HEK293 (cell line): ENCODE measurements at regions not wholly inside any gene's neighbourhood (a gene's known extent, or its start where the extent isn't known, plus 50 kb on each side); places are given as distances from the start of the nearest gene placed in this dataset.

Source experiments
- CTCF ChIA-PET: fragments of 350-600 bp; formaldehyde crosslinking; extraction: SDS; loops from one replicate; lab custom pipeline; 2021; ENCODE audit warnings: antibody characterized with exemption; lab: Yijun Ruan, JAX
- POLR2A ChIA-PET: fragments of 300-600 bp; formaldehyde crosslinking; extraction: SDS; loops from one replicate; lab custom pipeline; 2020; ENCODE audit warnings: antibody characterized with exemption, inconsistent platforms; lab: Yijun Ruan, JAX
- H3K27ac ChIP-seq: fragments of 200-500 bp; sonication (Bioruptor generic); 2 replicates; pipeline ENCODE4 v1.5.1; 2014; ENCODE audit warnings: low read depth, low read length, control low read depth, inconsistent platforms; ENCODE audit errors: extremely low read depth
- H3K36me3 ChIP-seq, 2 experiments: fragments of 200-500 bp in 1 of 2; sonication (Bioruptor generic) in 1 of 2; 1 replicate in 1 of 2; 2 replicates in 1 of 2; pipeline ENCODE4 v1.5.1; 2014 to 2017; ENCODE audit warnings: inconsistent platforms in 2 of 2, low read length in 2 of 2; ENCODE audit not compliant: control insufficient read depth in 2 of 2, insufficient read depth in 1 of 2
- H3K4me1 ChIP-seq: fragments of 200-500 bp; sonication (Bioruptor generic); 2 replicates; pipeline ENCODE4 v1.5.1; 2014; ENCODE audit warnings: mild to moderate bottlenecking, low read length, inconsistent platforms; ENCODE audit not compliant: control insufficient read depth, insufficient read depth
- H3K4me3 ChIP-seq: 2 replicates; pipeline ENCODE4 v1.5.1; 2011; ENCODE audit warnings: low read depth, mild to moderate bottlenecking, control low read depth, low read length, moderate library complexity
- H3K9me3 ChIP-seq: fragments of 200-500 bp; sonication (Bioruptor generic); 2 replicates; pipeline ENCODE4 v1.5.1; 2014; ENCODE audit warnings: low read depth, low read length, inconsistent platforms; ENCODE audit not compliant: control insufficient read depth, insufficient read depth
- EGR2 ChIP-seq: fragments of 450-650 bp; formaldehyde crosslinking; IDR thresholded peaks from 2 replicates; pipeline ENCODE4 v1.5.1; 2016; ENCODE audit warnings: low read depth, missing biosample characterization, missing genetic modification characterization
- KLF1 ChIP-seq: fragments of 450-650 bp; formaldehyde crosslinking; IDR thresholded peaks from 2 replicates; pipeline ENCODE4 v1.5.1; 2016; ENCODE audit warnings: missing biosample characterization, missing genetic modification characterization
- KLF8 ChIP-seq: fragments of 450-650 bp; formaldehyde crosslinking; IDR thresholded peaks from 2 replicates; pipeline ENCODE4 v1.5.1; 2016; ENCODE audit warnings: missing biosample characterization, missing genetic modification characterization
- MYNN ChIP-seq: fragments of 450-650 bp; formaldehyde crosslinking; IDR thresholded peaks from 2 replicates; pipeline ENCODE4 v1.5.1; 2016; ENCODE audit warnings: missing biosample characterization, missing genetic modification characterization, borderline replicate concordance
- SP2 ChIP-seq: fragments of 450-650 bp; formaldehyde crosslinking; IDR thresholded peaks from 2 replicates; pipeline ENCODE4 v1.5.1; 2016; ENCODE audit warnings: missing biosample characterization, missing genetic modification characterization
- WT1 ChIP-seq: fragments of 450-650 bp; formaldehyde crosslinking; IDR thresholded peaks from 2 replicates; pipeline ENCODE4 v1.5.1; 2016; ENCODE audit warnings: missing biosample characterization, missing genetic modification characterization
- ZEB2 ChIP-seq: fragments of 450-650 bp; formaldehyde crosslinking; IDR thresholded peaks from 2 replicates; pipeline ENCODE4 v1.5.1; 2016; ENCODE audit warnings: missing biosample characterization, missing genetic modification characterization
- ZFP3 ChIP-seq: fragments of 450-650 bp; formaldehyde crosslinking; IDR thresholded peaks from 2 replicates; pipeline ENCODE4 v1.5.1; 2016; ENCODE audit warnings: low read depth, missing biosample characterization, missing genetic modification characterization
- ZNF112 ChIP-seq: fragments of 450-650 bp; formaldehyde crosslinking; IDR thresholded peaks from 2 replicates; pipeline ENCODE4 v1.5.0; 2017; ENCODE audit warnings: missing biosample characterization, missing genetic modification characterization
- ZNF155 ChIP-seq: fragments of 450-650 bp; formaldehyde crosslinking; IDR thresholded peaks from 2 replicates; pipeline ENCODE4 v1.5.1; 2016; ENCODE audit warnings: missing biosample characterization, missing genetic modification characterization
- ZNF248 ChIP-seq: fragments of 450-650 bp; formaldehyde crosslinking; IDR thresholded peaks from 2 replicates; pipeline ENCODE4 v1.5.1; 2017; ENCODE audit warnings: missing biosample characterization, missing genetic modification characterization
- ZNF266 ChIP-seq: fragments of 450-650 bp; formaldehyde crosslinking; IDR thresholded peaks from 2 replicates; pipeline ENCODE4 v1.5.1; 2016; ENCODE audit warnings: missing biosample characterization, missing genetic modification characterization, low read depth
- ZNF302 ChIP-seq: fragments of 450-650 bp; formaldehyde crosslinking; IDR thresholded peaks from 2 replicates; pipeline ENCODE4 v1.5.1; 2016; ENCODE audit warnings: missing biosample characterization, missing genetic modification characterization, low read depth
- ZNF514 ChIP-seq: fragments of 450-650 bp; formaldehyde crosslinking; IDR thresholded peaks from 2 replicates; pipeline ENCODE4 v1.5.1; 2016; ENCODE audit warnings: missing biosample characterization, missing genetic modification characterization
- ZNF529 ChIP-seq: fragments of 450-650 bp; formaldehyde crosslinking; IDR thresholded peaks from 2 replicates; pipeline ENCODE4 v1.5.1; 2017; ENCODE audit warnings: missing genetic modification characterization, missing biosample characterization; ENCODE audit not compliant: insufficient replicate concordance
- ZNF777 ChIP-seq: fragments of 450-650 bp; formaldehyde crosslinking; IDR thresholded peaks from 2 replicates; pipeline ENCODE4 v1.5.1; 2017; ENCODE audit warnings: missing biosample characterization, missing genetic modification characterization, borderline replicate concordance
- ZSCAN16 ChIP-seq: fragments of 450-650 bp; formaldehyde crosslinking; IDR thresholded peaks from 2 replicates; pipeline ENCODE4 v1.5.1; 2016; ENCODE audit warnings: missing biosample characterization, missing genetic modification characterization
- TF ChIP-seq, protein P1 (sequence below): fragments of 450-650 bp; formaldehyde crosslinking; IDR thresholded peaks from 2 replicates; pipeline ENCODE4 v1.5.1; 2017; ENCODE audit warnings: missing biosample characterization, missing genetic modification characterization
- TF ChIP-seq, protein P2 (sequence below): fragments of 450-650 bp; formaldehyde crosslinking; IDR thresholded peaks from 2 replicates; pipeline ENCODE4 v1.5.1; 2016; ENCODE audit warnings: missing biosample characterization, missing genetic modification characterization
- TF ChIP-seq, protein P3 (sequence below): fragments of 450-650 bp; formaldehyde crosslinking; IDR thresholded peaks from 2 replicates; pipeline ENCODE4 v1.5.1; 2017; ENCODE audit warnings: missing biosample characterization, missing genetic modification characterization
- TF ChIP-seq, protein P4 (sequence below): fragments of 450-650 bp; IDR thresholded peaks from 2 replicates; pipeline ENCODE4 v1.5.1; 2018; ENCODE audit warnings: missing biosample characterization, mild to moderate bottlenecking, missing genetic modification characterization

DNA sequence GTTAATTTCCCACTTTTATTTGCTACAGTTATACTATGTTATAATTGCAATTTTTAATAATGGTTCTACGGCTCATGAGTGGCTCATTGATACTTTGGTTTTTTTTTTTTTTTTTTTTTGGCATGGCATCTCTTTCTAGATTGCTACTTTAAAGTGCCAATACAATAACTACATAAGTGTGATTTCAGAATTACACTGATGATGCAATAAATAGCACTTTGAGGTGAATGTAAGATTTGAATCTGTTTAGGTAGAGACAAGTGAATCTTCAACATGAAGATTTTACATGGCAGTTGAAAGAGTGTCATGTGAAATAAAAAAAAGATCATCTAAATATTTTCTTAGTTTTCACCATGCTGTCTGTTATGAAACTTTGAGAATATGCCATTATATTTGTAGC is 75.7 kb downstream of the KBTBD8 start (continued):
- TF ChIP-seq ZNF266 (tag by site-specific recombination), result no peak
- TF ChIP-seq, protein P1, sequence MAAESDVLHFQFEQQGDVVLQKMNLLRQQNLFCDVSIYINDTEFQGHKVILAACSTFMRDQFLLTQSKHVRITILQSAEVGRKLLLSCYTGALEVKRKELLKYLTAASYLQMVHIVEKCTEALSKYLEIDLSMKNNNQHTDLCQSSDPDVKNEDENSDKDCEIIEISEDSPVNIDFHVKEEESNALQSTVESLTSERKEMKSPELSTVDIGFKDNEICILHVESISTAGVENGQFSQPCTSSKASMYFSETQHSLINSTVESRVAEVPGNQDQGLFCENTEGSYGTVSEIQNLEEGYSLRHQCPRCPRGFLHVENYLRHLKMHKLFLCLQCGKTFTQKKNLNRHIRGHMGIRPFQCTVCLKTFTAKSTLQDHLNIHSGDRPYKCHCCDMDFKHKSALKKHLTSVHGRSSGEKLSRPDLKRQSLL, result no peak
- no peak for TF ChIP-seq ZSCAN16 (tag by site-specific recombination)
- TF ChIP-seq, protein P2, sequence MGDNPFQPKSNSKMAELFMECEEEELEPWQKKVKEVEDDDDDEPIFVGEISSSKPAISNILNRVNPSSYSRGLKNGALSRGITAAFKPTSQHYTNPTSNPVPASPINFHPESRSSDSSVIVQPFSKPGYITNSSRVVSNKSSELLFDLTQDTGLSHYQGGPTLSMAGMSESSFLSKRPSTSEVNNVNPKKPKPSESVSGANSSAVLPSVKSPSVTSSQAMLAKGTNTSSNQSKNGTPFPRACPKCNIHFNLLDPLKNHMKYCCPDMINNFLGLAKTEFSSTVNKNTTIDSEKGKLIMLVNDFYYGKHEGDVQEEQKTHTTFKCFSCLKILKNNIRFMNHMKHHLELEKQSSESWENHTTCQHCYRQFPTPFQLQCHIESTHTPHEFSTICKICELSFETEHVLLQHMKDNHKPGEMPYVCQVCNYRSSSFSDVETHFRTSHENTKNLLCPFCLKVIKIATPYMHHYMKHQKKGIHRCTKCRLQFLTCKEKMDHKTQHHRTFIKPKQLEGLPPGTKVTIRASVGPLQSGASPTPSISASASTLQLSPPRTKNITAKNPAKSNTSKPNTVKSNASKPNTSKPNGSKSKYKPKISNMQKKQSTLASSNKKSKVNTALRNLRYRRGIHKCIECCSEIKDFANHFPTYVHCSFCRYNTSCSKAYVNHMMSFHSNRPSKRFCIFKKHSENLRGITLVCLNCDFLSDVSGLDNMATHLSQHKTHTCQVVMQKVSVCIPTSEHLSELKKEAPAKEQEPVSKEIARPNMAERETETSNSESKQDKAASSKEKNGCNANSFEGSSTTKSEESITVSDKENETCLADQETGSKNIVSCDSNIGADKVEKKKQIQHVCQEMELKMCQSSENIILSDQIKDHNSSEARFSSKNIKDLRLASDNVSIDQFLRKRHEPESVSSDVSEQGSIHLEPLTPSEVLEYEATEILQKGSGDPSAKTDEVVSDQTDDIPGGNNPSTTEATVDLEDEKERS (tag by site-specific recombination), result no peak
- no peak for TF ChIP-seq ZNF777 (tag by site-specific recombination)

DNA sequence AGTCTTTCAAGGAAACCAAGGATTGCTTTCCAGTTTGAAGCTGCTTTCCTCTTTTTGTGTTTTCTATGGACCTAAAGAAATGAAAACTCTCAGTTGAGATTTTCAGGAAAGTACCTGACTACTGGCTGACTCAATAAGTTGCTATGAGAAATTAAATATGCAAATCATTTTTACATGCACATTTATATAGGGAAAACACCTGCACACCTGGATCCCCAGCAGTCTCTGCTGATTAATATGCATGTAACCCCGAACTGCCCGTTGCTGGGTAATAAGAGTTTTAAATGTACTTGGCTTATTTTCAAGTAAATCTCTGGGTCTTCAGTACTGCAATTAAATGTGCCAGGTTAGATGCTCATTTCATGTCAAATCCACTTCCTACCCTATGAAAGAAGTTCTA is 77.2 kb downstream of the KBTBD8 start:
- TF ChIP-seq ZFP3 (tag by site-specific recombination) (no peak), WT1 (tag by site-specific recombination) (no peak), KLF8 (tag by site-specific recombination) (no peak), MYNN (tag by site-specific recombination) (no peak), ZNF112 (tag by site-specific recombination) (no peak), KLF1 (tag by site-specific recombination) (no peak), ZNF302 (tag by site-specific recombination) (no peak), ZNF529 (no peak), ZNF514 (no peak), ZEB2 (tag by site-specific recombination) (no peak), EGR2 (tag by site-specific recombination) (no peak), SP2 (tag by site-specific recombination) (no peak), ZNF248 (no peak), ZNF155 (tag by site-specific recombination) (no peak)
- TF ChIP-seq, protein P3, sequence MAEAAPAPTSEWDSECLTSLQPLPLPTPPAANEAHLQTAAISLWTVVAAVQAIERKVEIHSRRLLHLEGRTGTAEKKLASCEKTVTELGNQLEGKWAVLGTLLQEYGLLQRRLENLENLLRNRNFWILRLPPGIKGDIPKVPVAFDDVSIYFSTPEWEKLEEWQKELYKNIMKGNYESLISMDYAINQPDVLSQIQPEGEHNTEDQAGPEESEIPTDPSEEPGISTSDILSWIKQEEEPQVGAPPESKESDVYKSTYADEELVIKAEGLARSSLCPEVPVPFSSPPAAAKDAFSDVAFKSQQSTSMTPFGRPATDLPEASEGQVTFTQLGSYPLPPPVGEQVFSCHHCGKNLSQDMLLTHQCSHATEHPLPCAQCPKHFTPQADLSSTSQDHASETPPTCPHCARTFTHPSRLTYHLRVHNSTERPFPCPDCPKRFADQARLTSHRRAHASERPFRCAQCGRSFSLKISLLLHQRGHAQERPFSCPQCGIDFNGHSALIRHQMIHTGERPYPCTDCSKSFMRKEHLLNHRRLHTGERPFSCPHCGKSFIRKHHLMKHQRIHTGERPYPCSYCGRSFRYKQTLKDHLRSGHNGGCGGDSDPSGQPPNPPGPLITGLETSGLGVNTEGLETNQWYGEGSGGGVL (tag by site-specific recombination), result no peak
- TF ChIP-seq, protein P4, sequence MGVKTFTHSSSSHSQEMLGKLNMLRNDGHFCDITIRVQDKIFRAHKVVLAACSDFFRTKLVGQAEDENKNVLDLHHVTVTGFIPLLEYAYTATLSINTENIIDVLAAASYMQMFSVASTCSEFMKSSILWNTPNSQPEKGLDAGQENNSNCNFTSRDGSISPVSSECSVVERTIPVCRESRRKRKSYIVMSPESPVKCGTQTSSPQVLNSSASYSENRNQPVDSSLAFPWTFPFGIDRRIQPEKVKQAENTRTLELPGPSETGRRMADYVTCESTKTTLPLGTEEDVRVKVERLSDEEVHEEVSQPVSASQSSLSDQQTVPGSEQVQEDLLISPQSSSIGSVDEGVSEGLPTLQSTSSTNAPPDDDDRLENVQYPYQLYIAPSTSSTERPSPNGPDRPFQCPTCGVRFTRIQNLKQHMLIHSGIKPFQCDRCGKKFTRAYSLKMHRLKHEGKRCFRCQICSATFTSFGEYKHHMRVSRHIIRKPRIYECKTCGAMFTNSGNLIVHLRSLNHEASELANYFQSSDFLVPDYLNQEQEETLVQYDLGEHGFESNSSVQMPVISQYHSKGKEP (tag by site-specific recombination), result no peak
- no peak overlapping the region for H3K27ac ChIP-seq
- POLR2A ChIA-PET, result no interaction called here
- no peaks in the 10 kb centered on the region for H3K4me1 ChIP-seq
- H3K36me3 ChIP-seq, result no peaks in the 10 kb centered on the region
- no peak overlapping the region for H3K4me3 ChIP-seq
- CTCF ChIA-PET, result interaction anchor here (0.6 kb wide), 1 partner anchor 1115 kb away, joined by 3 read pairs; no protein-coding TSS in a partner anchor
- no peaks in the 10 kb centered on the region for H3K9me3 ChIP-seq
